Hematopoietic multipotent progenitor cell (in vitro differentiated cells): ENCODE measurements at regions not wholly inside any gene's neighbourhood (a gene's known extent, or its start where the extent isn't known, plus 50 kb on each side); places are given as distances from the start of the nearest gene placed in this dataset.
A peak's percentile ranks its signal among the peaks of the same experiment; 100 is the strongest.
"Not testable (repeated sequence)": the region's sequence is repeated elsewhere in the genome, so short reads cannot be mapped to it uniquely, and the experiment has no call there.

Experiments used
- DNase-seq, 3 donors: peaks; one replicate each; pipeline ENCODE4 v3.0.0-alpha.2; 2011 to 2015; ENCODE audit warnings: low read depth in 2 of 3, low spot score in 2 of 3

- peak in 1 of 3 donors; percentile 3 for DNase-seq
These were observed 97.0 kb upstream of the SLC35G4 start for GRCh38 chr18:11512096-11513025.

- no peak for DNase-seq
These were observed 97.8 kb upstream of the SLC35G4 start for GRCh38 chr18:11511434-11512095.

GRCh38 chr18:11506856-11507255, 102.5 kb upstream of the SLC35G4 start:
- DNase-seq, result no peak

GRCh38 chr18:11505993-11506392, 103.4 kb upstream of the SLC35G4 start:
- no peak for DNase-seq

GRCh38 chr18:11504962-11505361, 104.4 kb upstream of the SLC35G4 start:
- no peak for DNase-seq

- no peak for DNase-seq
These were observed 107.0 kb upstream of the SLC35G4 start for GRCh38 chr18:11502368-11502767.

- DNase-seq, result no peak
These were observed 108.0 kb upstream of the SLC35G4 start for GRCh38 chr18:11501352-11501751.

- no peak for DNase-seq
These were observed 109.0 kb upstream of the SLC35G4 start for GRCh38 chr18:11500153-11501122.

GRCh38 chr18:11498821-11499220, 110.6 kb upstream of the SLC35G4 start:
- DNase-seq, result no peak

- DNase-seq, result no peak
These were observed 111.8 kb upstream of the SLC35G4 start for GRCh38 chr18:11497585-11497984.

- DNase-seq, result no peak
These were observed 112.7 kb upstream of the SLC35G4 start for GRCh38 chr18:11496526-11497172.

- no peak for DNase-seq
These were observed 114.0 kb upstream of the SLC35G4 start for GRCh38 chr18:11495441-11495840.

GRCh38 chr18:11494107-11494506, 115.3 kb upstream of the SLC35G4 start:
- no peak for DNase-seq

GRCh38 chr18:11489266-11489899, 120.0 kb upstream of the SLC35G4 start:
- DNase-seq, result no peak

- DNase-seq, result no peak
These were observed 121.2 kb upstream of the SLC35G4 start for GRCh38 chr18:11488175-11488574.

GRCh38 chr18:11487390-11487789, 122.0 kb upstream of the SLC35G4 start:
- DNase-seq, result no peak

- DNase-seq, result no peak
These were observed 127.1 kb upstream of the SLC35G4 start for GRCh38 chr18:11482271-11482670.

- DNase-seq, result no peak
These were observed 128.7 kb upstream of the SLC35G4 start for GRCh38 chr18:11480692-11481091.

GRCh38 chr18:11479031-11479430, 130.4 kb upstream of the SLC35G4 start:
- DNase-seq, result not testable (repeated sequence)

- no peak for DNase-seq
These were observed 138.5 kb upstream of the SLC35G4 start for GRCh38 chr18:11470941-11471340.
